SU-DHL-6 (cell line): ENCODE measurements at regions not wholly inside any gene's neighbourhood (a gene's known extent, or its start where the extent isn't known, plus 50 kb on each side); places are given as distances from the start of the nearest gene placed in this dataset.

ENCODE experiments used
- H2AFZ ChIP-seq: fragments of 200-600 bp; sonication (generic); 2 replicates; pipeline ENCODE4 v1.6.1; 2014; ENCODE audit warnings: low read depth, mild to moderate bottlenecking, moderate library complexity, mixed read lengths, antibody characterized with exemption, low read length; ENCODE audit not compliant: severe bottlenecking
- H3F3A ChIP-seq: fragments of 200-600 bp; shearing (Covaris generic); 2 replicates; pipeline ENCODE4 v1.6.0; 2016; ENCODE audit warnings: antibody characterized with exemption, mild to moderate bottlenecking; ENCODE audit not compliant: insufficient read depth
- H3K27ac ChIP-seq: fragments of 200-600 bp; sonication (generic); 2 replicates; pipeline ENCODE4 v1.5.1; 2016; ENCODE audit warnings: low read depth, mild to moderate bottlenecking, low read length, moderate library complexity, mixed read lengths
- H3K27me3 ChIP-seq: fragments of 200-600 bp; sonication (generic), shearing (Covaris generic); 2 replicates; pipeline ENCODE4 v1.6.0; 2014; ENCODE audit warnings: mild to moderate bottlenecking, low read length
- H3K36me3 ChIP-seq: fragments of 200-600 bp; sonication (generic); 2 replicates; pipeline ENCODE4 v1.6.1; 2014; ENCODE audit warnings: mild to moderate bottlenecking, low read length, mixed read lengths
- H3K4me2 ChIP-seq: fragments of 300-600, 200-600 bp; shearing (Covaris generic), sonication (generic); 2 replicates; pipeline ENCODE4 v1.6.0; 2014; ENCODE audit warnings: low read length, low read depth, mild to moderate bottlenecking; ENCODE audit not compliant: poor library complexity, severe bottlenecking
- H3K4me3 ChIP-seq: fragments of 200-600 bp; sonication (generic); 2 replicates; pipeline ENCODE4 v1.5.1; 2014; ENCODE audit warnings: antibody characterized with exemption, low read length, mild to moderate bottlenecking, mixed read lengths; ENCODE audit not compliant: insufficient read depth, poor library complexity, severe bottlenecking
- H3K79me2 ChIP-seq: fragments of 200-600 bp; sonication (generic); 2 replicates; pipeline ENCODE4 v1.6.1; 2014; ENCODE audit warnings: mild to moderate bottlenecking, low read length, moderate library complexity; ENCODE audit not compliant: insufficient read depth
- H3K9ac ChIP-seq: fragments of 200-600 bp; sonication (generic); 2 replicates; pipeline ENCODE4 v1.7.0; 2014; ENCODE audit warnings: mild to moderate bottlenecking, low read length
- H3K9me2 ChIP-seq: fragments of 200-600 bp; sonication (generic); replicated peaks from 2 replicates; pipeline ENCODE4 v1.6.1; 2014; ENCODE audit warnings: low read length; ENCODE audit not compliant: insufficient read depth
- H3K9me3 ChIP-seq: fragments of 200-600 bp; sonication (generic); 2 replicates; pipeline ENCODE4 v1.6.1; 2014; ENCODE audit warnings: low read length, mixed read lengths; ENCODE audit not compliant: insufficient read depth
- H4K20me1 ChIP-seq: fragments of 200-600 bp; sonication (generic); 2 replicates; pipeline ENCODE4 v1.6.1; 2014; ENCODE audit warnings: low read depth, mild to moderate bottlenecking, antibody characterized with exemption, low read length, moderate library complexity, mixed read lengths
- CTCF ChIP-seq: fragments of 200-600 bp; sonication (generic); IDR thresholded peaks from one replicate; pipeline ENCODE4 v1.5.1; 2017; ENCODE audit warnings: antibody characterized with exemption, mild to moderate bottlenecking, low read length, moderate library complexity; ENCODE audit not compliant: insufficient read depth, poor library complexity, severe bottlenecking
- EZH2phosphoT487 ChIP-seq: fragments of 200-600 bp; sonication (generic), shearing (Covaris generic); conservative IDR thresholded peaks from 2 replicates; pipeline ENCODE4 v1.6.1; 2018; ENCODE audit warnings: mild to moderate bottlenecking, antibody characterized with exemption, low read length, moderate library complexity, mixed read lengths

GRCh38 chr4:121217351-121217750 lies 53.2 kb upstream of the TNIP3 start:
- Histone ChIP-seq H2AFZ (no peak overlapping the region), H3K36me3 (no peaks in the 10 kb centered on the region), H3K9ac (no peak overlapping the region), H3K27ac (no peak overlapping the region), H3K79me2 (no peaks in the 10 kb centered on the region), H3F3A (no peaks in the 10 kb centered on the region), H3K27me3 (no peaks in the 10 kb centered on the region), H3K9me2 (no peaks in the 10 kb centered on the region), H3K9me3 (no peaks in the 10 kb centered on the region), H3K4me2 (no peak overlapping the region), H4K20me1 (no peaks in the 10 kb centered on the region), H3K4me3 (no peak overlapping the region)
- TF ChIP-seq CTCF: no peak
- no peak for TF ChIP-seq EZH2phosphoT487

GRCh38 chr4:121216461-121216860 lies 52.3 kb upstream of the TNIP3 start:
- Histone ChIP-seq H3K9me3 (no peaks in the 10 kb centered on the region), H3K27me3 (no peaks in the 10 kb centered on the region), H3K9ac (no peak overlapping the region), H3K27ac (no peak overlapping the region), H3K36me3 (no peaks in the 10 kb centered on the region), H3K9me2 (no peaks in the 10 kb centered on the region), H3K4me3 (no peak overlapping the region), H4K20me1 (no peaks in the 10 kb centered on the region), H3K79me2 (no peaks in the 10 kb centered on the region), H3F3A (no peaks in the 10 kb centered on the region), H2AFZ (no peak overlapping the region), H3K4me2 (no peak overlapping the region)
- TF ChIP-seq EZH2phosphoT487 (no peak), CTCF (no peak)

GRCh38 chr4:121213940-121214339 lies 49.8 kb upstream of the TNIP3 start:
- Histone ChIP-seq H2AFZ (no peak overlapping the region), H3K4me2 (no peak overlapping the region), H3K79me2 (no peaks in the 10 kb centered on the region), H3K27ac (no peak overlapping the region), H3K36me3 (no peaks in the 10 kb centered on the region), H3K27me3 (no peaks in the 10 kb centered on the region), H3K9me3 (no peaks in the 10 kb centered on the region), H4K20me1 (no peaks in the 10 kb centered on the region), H3F3A (no peaks in the 10 kb centered on the region), H3K9ac (no peak overlapping the region), H3K9me2 (no peaks in the 10 kb centered on the region), H3K4me3 (no peak overlapping the region)
- TF ChIP-seq EZH2phosphoT487: no peak
- no peak for TF ChIP-seq CTCF
